AG09319 (cell line): ENCODE measurements at regions not wholly inside any gene's neighbourhood (a gene's known extent, or its start where the extent isn't known, plus 50 kb on each side); places are given as distances from the start of the nearest gene placed in this dataset.

Experiments
- DNase-seq: peaks from one replicate; pipeline ENCODE4 v3.0.0-alpha.2; 2010; ENCODE audit warnings: low read depth; ENCODE audit errors: extremely low read depth
- TF ChIP-seq, protein P1 (sequence below): IDR thresholded peaks from 2 replicates; pipeline ENCODE4 v1.5.1; 2011; ENCODE audit warnings: low read depth, mild to moderate bottlenecking, inconsistent platforms, low read length, moderate library complexity

GRCh38 chr18:23311351-23312121 is 141.6 kb upstream of the RIOK3 start:
- TF ChIP-seq, protein P1, sequence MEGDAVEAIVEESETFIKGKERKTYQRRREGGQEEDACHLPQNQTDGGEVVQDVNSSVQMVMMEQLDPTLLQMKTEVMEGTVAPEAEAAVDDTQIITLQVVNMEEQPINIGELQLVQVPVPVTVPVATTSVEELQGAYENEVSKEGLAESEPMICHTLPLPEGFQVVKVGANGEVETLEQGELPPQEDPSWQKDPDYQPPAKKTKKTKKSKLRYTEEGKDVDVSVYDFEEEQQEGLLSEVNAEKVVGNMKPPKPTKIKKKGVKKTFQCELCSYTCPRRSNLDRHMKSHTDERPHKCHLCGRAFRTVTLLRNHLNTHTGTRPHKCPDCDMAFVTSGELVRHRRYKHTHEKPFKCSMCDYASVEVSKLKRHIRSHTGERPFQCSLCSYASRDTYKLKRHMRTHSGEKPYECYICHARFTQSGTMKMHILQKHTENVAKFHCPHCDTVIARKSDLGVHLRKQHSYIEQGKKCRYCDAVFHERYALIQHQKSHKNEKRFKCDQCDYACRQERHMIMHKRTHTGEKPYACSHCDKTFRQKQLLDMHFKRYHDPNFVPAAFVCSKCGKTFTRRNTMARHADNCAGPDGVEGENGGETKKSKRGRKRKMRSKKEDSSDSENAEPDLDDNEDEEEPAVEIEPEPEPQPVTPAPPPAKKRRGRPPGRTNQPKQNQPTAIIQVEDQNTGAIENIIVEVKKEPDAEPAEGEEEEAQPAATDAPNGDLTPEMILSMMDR: no peak
- peak; percentile 58 for DNase-seq

- TF ChIP-seq, protein P1: no peak
- no peak for DNase-seq
These were observed 139.7 kb upstream of the RIOK3 start for GRCh38 chr18:23313379-23313778.

DNA sequence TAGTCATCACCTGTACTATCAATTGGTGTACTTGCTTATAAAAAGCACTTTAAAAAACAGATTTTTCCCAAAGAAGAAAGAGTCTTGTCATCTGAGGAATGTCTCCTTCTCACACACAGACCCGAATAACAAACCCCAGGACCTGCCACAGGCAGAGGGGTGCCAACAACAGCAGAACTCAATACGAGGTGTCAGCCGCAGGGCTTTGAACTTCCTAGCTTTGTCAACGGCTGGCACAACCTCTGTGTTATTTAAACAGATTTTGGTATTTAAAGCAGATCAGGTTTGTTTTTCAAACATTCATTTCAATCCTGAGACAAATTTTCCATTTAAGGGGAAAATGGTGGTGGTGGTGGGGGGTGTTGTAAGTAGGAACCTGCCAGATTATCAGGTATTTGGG is 138.4 kb upstream of the RIOK3 start:
- DNase-seq: no peak
- TF ChIP-seq, protein P1: no peak

DNA sequence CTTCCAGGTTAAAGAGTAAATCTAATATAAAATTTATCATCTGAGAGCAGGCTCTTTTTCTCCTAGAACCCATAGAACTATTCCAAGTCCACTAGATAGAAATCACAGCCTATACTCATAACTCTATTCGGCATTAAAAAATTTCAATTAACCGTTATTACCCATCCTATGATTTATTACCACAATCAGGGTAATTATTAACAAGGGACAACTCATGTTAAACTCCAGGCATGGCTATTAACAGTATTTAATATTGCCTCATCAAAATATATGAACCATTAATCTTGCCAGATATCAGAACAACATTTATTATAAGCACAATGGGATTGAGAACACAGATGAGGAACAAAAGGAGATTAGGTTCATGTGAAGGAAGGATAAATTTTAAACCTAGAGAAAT is 136.8 kb upstream of the RIOK3 start:
- no peak for DNase-seq
- TF ChIP-seq, protein P1: no peak

DNA sequence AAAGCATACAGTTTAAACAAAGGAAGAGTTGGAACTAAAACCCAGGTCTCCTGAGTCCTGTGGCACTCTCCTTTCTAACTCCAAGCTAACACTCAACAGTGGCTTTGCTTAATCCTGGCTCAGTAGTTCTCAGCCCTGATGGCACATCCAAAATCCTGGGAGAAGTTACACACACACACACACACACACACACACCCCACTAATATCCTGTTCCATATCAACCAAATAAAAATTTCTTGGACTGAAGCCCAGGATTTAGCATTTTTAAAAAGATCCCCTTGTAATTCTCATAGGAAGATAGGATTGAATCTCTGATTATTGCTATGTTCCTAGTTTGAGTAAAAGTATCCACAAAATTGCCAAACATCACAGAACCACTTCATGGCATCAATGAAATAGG is 136.1 kb upstream of the RIOK3 start:
- TF ChIP-seq, protein P1: no peak
- DNase-seq: no peak

GRCh38 chr18:23317975-23318675 is 135.0 kb upstream of the RIOK3 start:
- TF ChIP-seq, protein P1: no peak
- DNase-seq: no peak

DNA sequence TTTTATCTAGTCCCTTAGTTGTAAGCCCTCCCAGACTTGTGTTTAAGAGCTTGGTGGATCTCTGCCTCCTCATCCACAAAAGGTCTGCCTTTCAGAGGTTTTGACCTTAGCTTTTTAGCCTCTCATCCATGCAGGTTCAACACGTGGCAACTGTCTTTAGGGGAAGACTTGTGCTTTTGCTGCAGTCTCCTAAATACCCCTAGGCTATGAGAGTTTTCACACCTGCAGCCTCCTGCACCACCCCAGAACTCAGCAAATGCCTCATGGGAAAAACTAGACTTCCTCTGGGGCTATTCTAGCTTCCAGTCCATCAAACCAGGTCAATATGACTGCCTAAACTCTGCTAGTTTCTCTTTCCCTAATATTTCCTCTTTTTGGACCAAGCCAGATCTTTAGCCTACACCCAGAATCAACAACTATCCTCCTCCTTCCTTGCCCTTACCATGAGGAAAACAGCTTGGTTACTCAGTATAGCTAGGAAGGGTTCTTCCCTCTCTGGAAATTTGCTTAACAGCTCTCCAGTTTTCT is 132.3 kb upstream of the RIOK3 start:
- TF ChIP-seq, protein P1: no peak
- no peak for DNase-seq
